Left ventricle myocardium superior (tissue), 1 donor: ENCODE measurements at regions not wholly inside any gene's neighbourhood (a gene's known extent, or its start where the extent isn't known, plus 50 kb on each side); places are given as distances from the start of the nearest gene placed in this dataset.

Experiments used
- ATAC-seq: fragments of 200-7000 bp; cut with Tn5 transposase; one replicate; pipeline ENCODE4 v1.9.1; 2020; ENCODE audit warnings: mild to moderate bottlenecking, moderate library complexity
- DNase-seq: peaks from one replicate; pipeline ENCODE4 v3.0.0-alpha.2; 2020
- intact Hi-C: fragments of 100-400 bp; cut with micrococcal nuclease; formaldehyde crosslinking; loops from one replicate; pipeline ENCODE4 v1.11.0; 2022
- donor health status: DM: no; HTN: yes; CAD: no; lungs with severe emphysema.

DNA sequence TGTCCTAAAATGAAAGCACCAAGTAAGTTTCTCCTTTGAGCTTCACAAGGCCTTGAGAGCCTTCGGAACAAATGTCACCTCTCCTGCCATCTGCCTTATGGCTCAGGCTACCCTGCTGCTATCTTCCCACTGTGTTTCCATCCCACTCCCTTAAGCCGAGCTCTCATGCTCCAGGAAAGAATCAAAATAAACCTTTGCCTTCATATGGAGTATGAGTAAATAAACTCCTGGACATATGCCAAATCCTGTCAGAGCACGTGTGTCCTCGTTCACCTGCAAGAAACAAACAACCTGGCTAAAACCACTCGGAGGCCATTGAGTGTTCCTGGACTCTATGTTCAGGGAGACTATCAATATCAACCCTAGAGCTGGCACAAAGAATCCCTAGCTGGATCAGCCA lies 122.3 kb upstream of the CCDC112 start:
- DNase-seq (no peak), ATAC-seq (no peak)
- intact Hi-C loops = no loop called here

DNA sequence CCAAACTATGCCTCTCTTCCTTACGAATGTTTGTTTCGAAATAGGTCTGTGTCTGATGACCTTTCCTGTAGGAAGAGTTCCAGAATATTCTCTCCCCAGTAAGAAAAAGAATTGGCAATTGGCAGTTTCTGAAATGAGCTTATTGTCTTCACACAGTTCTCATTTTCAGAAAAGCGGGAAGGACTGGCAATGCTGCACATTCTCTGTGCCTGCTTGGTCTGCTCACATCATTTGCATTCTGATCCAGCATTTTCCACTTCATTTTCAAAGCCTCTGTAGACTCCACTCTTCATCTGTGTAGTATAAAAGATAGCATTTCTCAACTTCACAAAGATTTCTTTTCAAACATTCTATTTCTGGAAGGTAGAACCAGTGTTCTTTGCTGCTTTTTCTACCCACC lies 120.6 kb upstream of the CCDC112 start:
- DNase-seq (no peak), ATAC-seq (no peak)
- intact Hi-C loops = no loop called here

DNA sequence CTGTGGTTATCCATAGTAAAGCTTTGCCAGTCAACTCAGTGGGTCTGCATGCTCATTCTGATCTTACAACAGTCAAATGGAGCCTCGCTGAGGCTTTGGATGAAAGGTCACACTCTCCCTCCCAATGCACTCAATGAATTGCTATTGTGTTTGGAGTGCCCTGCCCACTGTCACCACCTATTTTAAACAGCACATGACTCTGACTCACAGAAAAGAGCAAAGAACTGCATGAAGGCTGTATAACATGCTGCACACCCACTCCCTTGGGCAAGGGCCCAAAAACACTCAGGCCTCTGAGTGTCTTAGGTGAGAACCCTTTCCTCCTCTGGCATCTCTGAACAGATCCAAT lies 118.7 kb upstream of the CCDC112 start:
- no peak for DNase-seq
- peak; percentile 81 for ATAC-seq

DNA sequence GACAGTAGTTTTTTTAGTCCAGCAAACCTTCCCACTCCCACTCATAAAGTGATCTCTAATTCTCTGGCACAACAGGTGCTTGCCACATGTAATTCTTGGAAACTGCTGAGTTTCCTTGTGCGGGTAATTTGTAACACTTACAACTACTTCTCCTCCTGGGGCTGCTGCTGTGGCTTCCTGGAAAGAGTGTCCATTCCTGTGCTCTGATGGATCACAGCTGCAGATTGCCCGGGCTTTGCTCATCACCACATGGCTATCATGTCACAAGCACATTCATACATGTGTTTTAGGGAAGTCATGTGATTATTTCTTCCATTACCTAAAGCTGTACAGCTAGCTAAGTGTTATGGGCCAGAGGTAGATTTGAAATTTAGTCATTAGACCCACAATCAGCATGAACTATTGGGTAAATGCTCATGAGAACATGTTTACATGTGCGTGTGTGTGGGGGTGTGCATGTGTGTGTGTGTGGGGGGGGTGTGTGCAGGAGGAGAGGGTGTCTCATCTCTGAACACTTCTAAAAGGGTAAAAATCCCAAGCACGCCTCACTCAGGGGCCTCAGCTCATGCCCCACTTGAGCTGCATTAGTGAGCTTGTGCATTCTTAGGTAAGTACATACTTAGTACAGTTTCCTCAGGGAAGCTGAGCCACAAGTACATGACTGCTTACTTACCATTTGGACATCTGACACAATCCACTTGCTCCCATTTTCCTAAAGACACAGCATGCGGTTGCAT lies 118.1 kb upstream of the CCDC112 start:
- intact Hi-C loops = no loop called here
- ATAC-seq = peak; percentile 78
- peak; percentile 47 for DNase-seq

More for the DNA sequence above, 118.7 kb upstream of the CCDC112 start:
- intact Hi-C loops = no loop called here

DNA sequence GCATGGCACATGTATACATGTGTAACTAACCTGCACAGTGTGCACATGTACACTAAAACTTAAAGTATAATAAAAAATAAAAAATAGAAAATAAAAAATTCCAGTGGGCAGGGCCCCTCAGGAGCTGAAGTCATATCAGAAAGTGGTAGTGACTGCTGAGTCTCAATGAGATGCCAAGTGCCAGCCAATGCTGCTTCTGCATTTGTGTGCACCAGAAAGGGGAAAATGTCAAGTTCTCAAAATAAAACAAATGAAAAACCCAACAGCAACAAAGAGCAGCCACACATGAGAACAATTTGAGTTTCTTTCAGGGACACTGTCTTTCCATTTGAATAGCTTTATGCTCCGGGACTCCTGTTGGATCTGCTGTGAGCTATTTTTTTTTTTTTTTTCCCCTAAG lies 117.2 kb upstream of the CCDC112 start:
- no peak for ATAC-seq
- intact Hi-C loops = no loop called here

DNA sequence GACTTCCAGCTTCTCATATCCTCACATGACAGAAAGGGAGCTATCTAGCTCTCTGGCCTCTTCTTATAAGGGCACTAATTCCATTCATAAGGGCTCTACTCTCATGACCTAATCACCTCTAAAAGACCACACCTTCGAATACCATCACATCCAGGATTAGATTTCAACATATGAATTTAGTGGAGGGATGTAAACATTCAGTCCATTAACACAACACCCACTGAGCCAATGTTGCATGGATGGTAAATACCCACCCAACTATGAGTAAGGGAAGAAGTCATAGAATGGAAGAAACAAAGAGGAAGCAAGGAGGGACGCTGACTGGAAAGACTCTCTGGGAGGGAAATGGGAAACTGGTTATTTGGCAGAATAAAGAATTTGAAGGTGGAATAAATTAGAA lies 112.6 kb upstream of the CCDC112 start:
- ATAC-seq (no peak), DNase-seq (no peak)
- intact Hi-C loops = no loop called here

More for the DNA sequence above, 117.2 kb upstream of the CCDC112 start:
- no peak for DNase-seq

DNA sequence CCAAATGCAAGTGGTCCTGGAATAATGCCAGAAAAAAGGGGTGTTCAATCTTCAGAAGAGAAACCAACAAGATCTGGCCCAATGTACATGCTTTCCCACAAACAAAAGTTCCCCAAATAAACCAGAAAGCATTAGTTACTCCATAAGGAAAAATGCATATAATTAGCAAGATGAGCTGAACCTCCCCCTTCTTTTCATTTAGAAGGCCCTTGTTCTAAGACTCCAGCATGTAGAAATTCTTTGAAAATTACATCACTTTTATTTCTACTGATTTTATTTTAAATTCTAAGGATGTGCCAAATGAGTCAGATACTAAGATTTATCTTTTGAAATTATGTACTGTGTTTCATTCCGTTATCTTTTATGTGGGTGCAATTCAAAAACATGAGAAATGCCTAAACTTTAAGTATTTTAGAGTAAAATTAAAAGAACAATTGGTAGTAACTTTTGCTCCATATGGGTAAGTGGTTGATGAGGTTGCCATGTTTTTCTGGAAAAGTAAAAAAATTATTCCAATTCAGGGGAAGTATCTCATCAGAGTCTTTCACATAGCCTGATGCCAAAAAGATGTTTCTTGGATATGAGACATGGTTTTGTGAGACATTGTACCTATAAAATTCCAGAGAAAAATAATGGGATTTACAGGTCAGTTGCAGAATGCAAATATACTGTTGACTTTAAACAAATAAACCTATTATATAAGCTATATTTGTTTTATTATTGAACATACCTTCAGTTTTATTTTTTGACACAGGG lies 106.5 kb upstream of the CCDC112 start:
- ATAC-seq = no peak
- intact Hi-C loops = no loop called here

DNA sequence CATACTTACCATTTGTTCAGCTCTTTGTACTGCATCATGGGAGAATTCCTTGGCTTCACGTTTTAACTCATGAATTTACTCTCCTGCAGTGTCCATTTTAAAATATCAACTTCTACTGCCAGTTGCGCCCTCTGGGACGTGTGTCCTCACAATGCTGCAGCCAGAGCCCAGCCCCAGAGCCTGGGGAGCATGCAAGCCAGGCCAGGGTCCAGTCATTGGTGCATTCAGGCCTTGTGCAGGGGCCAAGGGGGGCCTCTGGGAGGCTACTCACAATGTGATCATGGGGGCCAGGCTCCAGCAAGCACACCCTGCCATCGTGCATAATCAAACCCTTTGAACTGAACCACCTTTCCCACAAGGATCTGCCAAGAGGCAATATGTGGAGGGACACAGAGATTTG lies 105.6 kb upstream of the CCDC112 start:
- DNase-seq = no peak
- ATAC-seq = no peak
- intact Hi-C loops = no loop called here

More for the DNA sequence above, 106.5 kb upstream of the CCDC112 start:
- no peak for DNase-seq

DNA sequence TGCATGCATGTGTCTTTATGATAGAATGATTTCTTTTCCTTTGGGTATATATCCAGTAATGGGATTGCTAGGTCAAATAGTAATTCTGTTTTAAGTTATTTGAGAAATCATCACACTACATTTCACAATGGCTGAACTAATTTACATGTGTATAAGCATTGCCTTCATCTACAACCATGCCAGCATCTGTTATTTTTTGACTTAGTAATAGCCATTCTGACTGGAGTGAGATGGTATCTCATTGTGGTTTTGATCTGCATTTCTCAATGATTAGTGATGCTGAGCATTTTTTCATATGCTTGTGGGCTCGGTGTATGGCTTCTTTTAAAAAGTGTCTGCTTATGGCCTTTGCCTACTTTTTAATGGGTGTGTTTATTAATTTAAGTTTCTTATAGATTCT lies 102.3 kb upstream of the CCDC112 start:
- intact Hi-C loops = no loop called here
- no peak for DNase-seq
- ATAC-seq = no peak

DNA sequence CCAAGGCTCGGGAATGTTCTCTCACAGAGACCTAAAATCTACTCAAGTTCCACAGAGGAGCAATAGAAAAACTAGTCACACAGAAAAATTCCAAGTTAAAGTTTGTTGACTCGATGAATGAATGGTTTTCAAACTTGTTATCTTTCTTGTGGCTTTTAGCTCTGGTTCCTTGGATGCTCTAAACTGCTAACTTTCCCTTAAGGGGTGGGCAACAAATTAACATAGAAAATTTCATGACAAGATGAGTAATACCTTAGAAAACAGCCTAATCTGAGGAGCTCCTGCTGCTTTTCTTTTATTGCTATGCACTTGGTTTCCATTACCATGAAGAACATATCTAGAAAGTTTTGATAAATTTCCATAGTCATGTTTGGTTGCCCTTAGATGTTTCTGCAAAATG lies 100.2 kb upstream of the CCDC112 start:
- intact Hi-C loops = no loop called here
- ATAC-seq (no peak), DNase-seq (no peak)

DNA sequence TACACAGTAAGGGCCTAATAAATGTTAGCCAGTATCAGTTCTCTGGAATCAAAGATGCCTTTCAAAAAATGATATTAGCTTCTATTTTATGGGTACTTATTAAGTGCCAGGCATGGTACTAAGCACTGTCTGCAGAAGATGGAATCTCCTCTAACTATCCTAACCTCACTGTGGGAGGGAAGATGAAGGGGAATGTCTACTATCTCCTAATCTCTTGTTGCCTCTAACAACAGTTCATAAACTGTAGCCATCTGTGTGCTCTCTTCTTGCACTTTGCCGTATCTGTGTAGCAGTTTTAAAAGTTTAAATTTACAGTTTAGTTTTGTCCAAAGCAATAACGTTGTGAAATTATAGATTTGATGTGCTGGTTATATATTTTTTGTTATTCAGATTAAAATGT lies 99.6 kb upstream of the CCDC112 start:
- intact Hi-C loops = no loop called here
- DNase-seq (no peak), ATAC-seq (no peak)

DNA sequence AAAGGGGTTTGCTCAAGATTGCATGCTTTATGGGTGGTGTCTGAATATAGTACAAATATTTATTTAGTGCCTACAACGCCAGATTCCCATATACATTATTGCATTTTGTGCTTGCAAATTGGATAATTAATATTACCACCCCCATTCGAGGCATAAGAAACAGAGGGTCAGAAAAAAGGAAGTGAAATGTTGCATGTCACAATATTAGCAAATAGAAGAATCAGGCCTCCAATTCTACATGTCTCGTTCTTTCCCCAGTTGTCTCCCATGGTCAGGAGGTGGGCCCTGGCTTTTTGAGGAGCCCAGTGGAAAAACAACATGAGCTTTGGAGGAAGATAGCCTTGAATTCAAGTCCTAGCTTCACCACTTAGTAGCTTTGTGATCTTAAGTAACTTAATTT lies 98.1 kb upstream of the CCDC112 start:
- intact Hi-C loops = no loop called here
- ATAC-seq (no peak), DNase-seq (no peak)

DNA sequence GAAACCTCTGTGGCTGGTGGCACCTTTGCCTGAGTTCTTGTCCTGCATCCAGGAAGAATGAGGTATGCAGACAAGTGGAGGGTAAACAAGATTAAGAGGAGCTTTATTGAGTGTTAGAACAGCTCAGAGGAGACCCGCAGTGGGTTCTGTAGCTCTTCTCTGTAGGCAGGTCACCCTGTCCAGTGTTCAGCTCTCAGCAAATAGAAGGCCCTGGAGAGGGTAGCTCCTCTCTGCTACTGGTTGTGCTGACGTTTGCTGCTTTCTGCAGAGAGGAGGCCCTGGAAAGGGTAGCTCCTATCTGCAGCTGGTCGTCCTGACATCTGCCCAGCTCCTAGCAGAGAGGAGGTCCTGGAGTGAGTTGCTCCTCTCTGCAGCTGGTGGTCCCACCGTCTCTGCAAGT lies 96.8 kb upstream of the CCDC112 start:
- DNase-seq = no peak
- peak; percentile 73 for ATAC-seq
- intact Hi-C loops = no loop called here

DNA sequence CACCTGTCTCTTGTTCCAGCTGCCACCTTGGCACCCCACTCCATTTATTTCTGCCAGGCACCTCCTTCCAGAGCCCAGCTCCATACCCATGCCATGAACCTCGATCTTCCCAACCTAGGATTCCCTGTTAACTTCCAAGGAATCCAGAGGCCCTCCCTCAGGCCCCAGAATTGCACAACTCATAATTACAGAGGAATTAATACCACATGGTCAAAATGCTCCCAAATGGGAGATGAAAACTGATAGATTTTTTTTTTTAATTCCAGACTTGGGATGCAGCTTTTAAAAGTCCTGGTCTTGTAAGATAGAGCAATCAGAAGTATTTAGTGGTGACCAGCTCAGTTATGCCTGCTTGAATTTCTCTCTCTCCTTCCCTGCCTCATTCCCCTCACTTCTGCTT lies 96.2 kb upstream of the CCDC112 start:
- DNase-seq = no peak
- ATAC-seq = no peak
- intact Hi-C loops = no loop called here

DNA sequence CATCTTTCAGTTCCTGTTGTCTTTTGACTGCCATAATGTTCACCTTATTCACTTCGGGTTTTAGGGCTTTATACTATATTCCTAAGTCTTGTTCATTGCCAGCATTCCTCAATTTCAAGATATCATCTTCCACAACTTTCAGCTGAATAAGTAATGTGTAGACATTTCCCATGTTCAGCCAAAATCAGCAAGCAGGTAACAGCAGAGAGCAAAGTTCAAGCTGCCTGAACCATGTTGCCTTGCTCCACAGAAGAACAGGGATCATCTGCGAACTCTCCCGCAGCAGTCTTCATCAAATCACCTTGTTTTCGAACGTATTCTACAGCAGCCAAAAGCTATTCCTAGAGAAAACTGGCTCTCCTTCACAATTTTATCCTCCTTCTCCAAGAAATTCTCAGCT lies 95.3 kb upstream of the CCDC112 start:
- intact Hi-C loops = no loop called here
- no peak for DNase-seq

DNA sequence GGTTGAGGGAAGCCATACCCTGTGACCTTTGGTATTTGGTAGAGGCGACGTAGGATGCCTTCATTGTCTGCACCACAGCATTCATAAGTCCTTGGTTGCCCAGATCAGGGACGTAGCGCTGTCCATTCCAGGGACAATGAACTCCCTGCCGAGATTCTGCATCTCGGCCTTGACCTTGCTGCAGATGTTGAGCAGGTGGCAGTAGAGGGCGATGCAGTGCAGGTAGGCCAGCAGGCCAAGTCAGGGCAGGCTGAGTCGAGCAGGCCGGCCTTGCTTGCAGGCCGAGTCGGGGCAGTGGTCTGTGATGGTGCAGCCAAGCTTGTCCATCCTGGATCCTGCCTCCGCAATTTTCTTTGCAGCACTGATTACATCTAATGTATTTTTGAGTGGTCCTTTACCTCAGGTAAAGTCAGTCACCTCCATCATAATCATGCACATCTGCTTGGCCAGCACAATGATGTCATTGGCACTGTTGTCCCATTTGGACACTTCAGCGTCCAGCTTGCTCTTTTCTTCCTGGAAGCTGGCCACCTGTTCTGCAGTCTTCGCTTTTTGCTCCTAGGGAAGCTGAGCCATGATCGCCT lies 93.4 kb upstream of the CCDC112 start:
- ATAC-seq (peak; percentile 16), DNase-seq (no peak)
- intact Hi-C loops = no loop called here

More for the DNA sequence above, 95.3 kb upstream of the CCDC112 start:
- no peak for ATAC-seq

DNA sequence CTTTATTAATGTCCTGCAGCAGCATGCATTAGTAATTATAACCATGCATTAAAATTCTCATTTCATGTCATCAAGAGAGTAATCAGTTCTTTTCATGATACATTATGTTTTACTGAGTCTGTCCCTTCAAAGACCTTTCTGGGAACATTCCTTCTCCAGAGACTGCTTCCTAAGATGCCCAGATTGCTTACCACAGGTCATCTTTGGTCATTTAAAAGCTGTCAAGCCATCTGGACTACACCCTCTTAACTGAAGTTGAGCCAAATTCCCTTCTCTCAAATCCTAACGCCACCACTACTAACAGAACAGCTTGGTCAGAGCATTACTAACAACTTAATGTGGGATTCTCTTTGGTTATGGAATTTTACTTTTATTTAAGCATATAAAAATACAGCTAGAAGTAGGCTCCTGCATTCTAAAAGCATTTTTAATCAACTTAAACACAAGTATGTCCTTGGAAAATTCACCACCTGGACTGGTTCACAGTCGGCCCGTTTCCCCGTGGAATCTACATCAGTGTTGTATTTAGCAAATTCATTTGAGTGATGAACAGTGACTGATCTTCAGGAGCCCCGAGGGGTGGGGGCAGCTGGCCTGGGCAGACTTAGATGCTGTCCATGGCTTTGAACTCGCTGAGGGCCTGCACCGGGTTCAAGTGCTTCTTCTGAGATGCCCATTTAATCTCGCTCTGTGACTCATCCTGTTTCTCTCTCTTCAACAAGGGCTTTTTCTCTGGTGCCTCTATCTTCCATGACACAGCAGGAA lies 92.8 kb upstream of the CCDC112 start:
- no peak for DNase-seq
- intact Hi-C loops = no loop called here
- ATAC-seq = peak; percentile 69

DNA sequence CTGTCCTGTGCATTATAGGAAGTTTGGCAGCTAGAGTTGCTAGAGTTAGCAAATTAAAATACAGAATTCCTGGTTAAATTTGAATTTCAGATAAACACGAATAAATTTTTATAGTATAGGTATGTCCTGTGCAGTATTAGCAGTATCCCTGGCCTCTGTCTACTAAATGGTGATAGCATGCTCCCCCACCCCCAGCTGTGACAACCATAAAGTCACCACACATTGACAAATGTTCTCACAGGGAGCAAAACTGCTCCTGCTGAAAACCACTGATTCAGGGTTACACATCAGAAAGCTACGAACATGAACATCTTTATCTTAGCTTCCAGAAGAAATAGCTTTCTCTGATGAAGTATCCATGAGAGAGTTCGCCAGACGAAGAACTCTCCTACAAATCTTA lies 91.8 kb upstream of the CCDC112 start:
- intact Hi-C loops = no loop called here
- no peak for ATAC-seq
- DNase-seq = no peak

DNA sequence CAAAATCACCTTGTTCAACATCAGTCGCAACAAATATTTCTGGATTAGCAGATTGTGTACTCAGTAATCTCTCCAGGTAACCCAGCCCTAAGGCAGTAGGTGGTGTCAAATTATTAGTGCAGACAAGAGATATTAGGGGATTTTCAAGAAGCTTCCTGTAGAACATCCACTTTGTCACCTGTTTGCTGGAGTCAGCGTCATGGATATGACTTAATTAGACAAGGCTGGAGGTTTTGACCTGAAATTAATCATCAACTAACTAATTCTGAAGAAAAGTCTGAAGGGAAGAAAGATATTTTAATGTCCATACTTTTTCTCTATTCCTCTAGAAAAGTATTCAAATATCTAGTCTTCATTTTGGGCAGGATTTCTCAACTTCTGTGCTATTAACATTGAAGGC lies 91.4 kb upstream of the CCDC112 start:
- ATAC-seq = no peak
- intact Hi-C loops = no loop called here

DNA sequence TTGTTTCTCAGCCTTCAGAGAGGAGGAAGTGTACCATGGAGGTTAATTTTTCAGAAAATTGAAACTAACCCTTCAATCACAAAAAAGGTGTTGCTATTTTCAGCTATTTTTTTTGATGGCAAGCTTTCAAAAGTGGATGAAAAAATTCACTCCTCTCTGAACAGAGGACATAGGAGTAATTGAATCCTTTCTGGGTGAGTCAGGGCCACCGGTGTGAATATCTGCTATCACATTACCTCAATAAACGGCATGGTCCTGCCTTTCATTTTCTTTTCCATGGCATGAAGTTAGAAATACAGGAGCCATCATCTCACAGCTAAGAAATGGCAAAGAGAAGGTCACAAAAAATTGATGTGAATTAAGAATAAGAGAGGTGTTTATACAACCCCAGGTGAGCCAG lies 90.2 kb upstream of the CCDC112 start:
- intact Hi-C loops = no loop called here
- ATAC-seq = no peak

More for the DNA sequence above, 91.4 kb upstream of the CCDC112 start:
- no peak for DNase-seq

More for the DNA sequence above, 90.2 kb upstream of the CCDC112 start:
- no peak for DNase-seq
